IMR-90 (cell line): ENCODE measurements at regions not wholly inside any gene's neighbourhood (a gene's known extent, or its start where the extent isn't known, plus 50 kb on each side); places are given as distances from the start of the nearest gene placed in this dataset.

Experiments used
- ATAC-seq: fragments of 200-7000 bp; cut with Tn5 transposase; 2 replicates; pipeline ENCODE4 v1.9.1; 2020; ENCODE audit warnings: low read depth, mild to moderate bottlenecking, moderate library complexity
- BruUV-seq: library from RNA; stranded (reverse); fragments of 400-500 nt; replicated peaks from 2 replicates; lab custom pipeline; 2021; lab: Mats Ljungman, UMichigan
- CTCF ChIA-PET: fragments of 300-600 bp; formaldehyde crosslinking; extraction: SDS; loops from one replicate; lab custom pipeline; 2021; ENCODE audit warnings: antibody characterized with exemption; lab: Yijun Ruan, JAX
- POLR2A ChIA-PET: fragments of 300-600 bp; sonication (Branson Sonifier 250); formaldehyde crosslinking; loops from one replicate; lab custom pipeline; 2022; ENCODE audit warnings: antibody characterized with exemption; ENCODE audit not compliant: unreplicated experiment; lab: Charles Lee
- DNase-seq: peaks from one replicate; pipeline ENCODE4 v3.0.0; 2013
- H2AFZ ChIP-seq: replicated peaks from 2 replicates; pipeline ENCODE3; 2013; ENCODE audit warnings: low read length, mild to moderate bottlenecking; ENCODE audit not compliant: poor library complexity
- H2AK5ac ChIP-seq: 2 replicates; pipeline ENCODE4 v1.6.1; 2013; ENCODE audit warnings: low read depth, low read length, inconsistent platforms
- H2AK9ac ChIP-seq: replicated peaks from 2 replicates; pipeline ENCODE3; 2013; ENCODE audit warnings: mild to moderate bottlenecking, low read depth, low read length, moderate library complexity; ENCODE audit not compliant: poor library complexity
- H2BK120ac ChIP-seq: 2 replicates; pipeline ENCODE4 v1.6.1; 2013; ENCODE audit warnings: low read depth, low read length, inconsistent platforms
- H2BK15ac ChIP-seq: 3 replicates; pipeline ENCODE4 v1.6.1; 2013; ENCODE audit warnings: low read depth, low read length, inconsistent platforms
- H2BK20ac ChIP-seq: 2 replicates; pipeline ENCODE4 v1.6.1; 2013; ENCODE audit warnings: low read depth, mild to moderate bottlenecking, inconsistent platforms, low read length, moderate library complexity
- H2BK5ac ChIP-seq: 2 replicates; pipeline ENCODE4 v1.6.1; 2013; ENCODE audit warnings: mild to moderate bottlenecking, low read depth, low read length, inconsistent platforms; ENCODE audit not compliant: poor library complexity, severe bottlenecking
- H3K14ac ChIP-seq: replicated peaks from 2 replicates; pipeline ENCODE4 v1.6.1; 2013; ENCODE audit warnings: low read depth, low read length, inconsistent platforms
- H3K18ac ChIP-seq: 2 replicates; pipeline ENCODE4 v1.6.1; 2013; ENCODE audit warnings: low read depth, low read length, control low read depth
- H3K23ac ChIP-seq: 2 replicates; pipeline ENCODE4 v1.6.1; 2013; ENCODE audit warnings: low read depth, low read length, inconsistent platforms
- H3K27ac ChIP-seq: 2 replicates; pipeline ENCODE4 v1.5.1; 2013; ENCODE audit warnings: mild to moderate bottlenecking, control low read depth, low read length; ENCODE audit not compliant: insufficient read depth
- H3K27me3 ChIP-seq: 2 replicates; pipeline ENCODE4 v1.6.1; 2013; ENCODE audit warnings: low read length; ENCODE audit not compliant: control insufficient read depth, insufficient read depth
- H3K36me3 ChIP-seq: 2 replicates; pipeline ENCODE4 v1.6.1; 2013; ENCODE audit warnings: low read length, mixed read lengths; ENCODE audit not compliant: control insufficient read depth, insufficient read depth
- H3K4ac ChIP-seq: 2 replicates; pipeline ENCODE4 v1.6.1; 2013; ENCODE audit warnings: low read depth, low read length, inconsistent platforms
- H3K4me1 ChIP-seq: 2 replicates; pipeline ENCODE4 v1.6.1; 2013; ENCODE audit warnings: low read length, mixed read lengths; ENCODE audit not compliant: control insufficient read depth, insufficient read depth
- H3K4me2 ChIP-seq: 2 replicates; pipeline ENCODE4 v1.6.1; 2013; ENCODE audit warnings: low read depth, mild to moderate bottlenecking, control low read depth, low read length, moderate library complexity
- H3K4me3 ChIP-seq: 2 replicates; pipeline ENCODE4 v1.5.1; 2013; ENCODE audit warnings: low read depth, mild to moderate bottlenecking, control low read depth, low read length, moderate library complexity; ENCODE audit not compliant: insufficient read depth
- H3K56ac ChIP-seq: 2 replicates; pipeline ENCODE4 v1.6.1; 2013; ENCODE audit warnings: low read length, inconsistent platforms; ENCODE audit not compliant: insufficient read depth; ENCODE audit errors: extremely low read depth
- H3K79me1 ChIP-seq, 2 experiments: 2 replicates each; pipeline ENCODE4 v1.6.1; 2013; ENCODE audit warnings: low read length in 2 of 2, inconsistent platforms in 1 of 2, low read depth in 1 of 2
- H3K9ac ChIP-seq: 2 replicates; pipeline ENCODE4 v1.6.1; 2013; ENCODE audit warnings: low read depth, low read length, control low read depth
- H3K9me1 ChIP-seq: 2 replicates; pipeline ENCODE4 v1.6.1; 2013; ENCODE audit warnings: low read length, inconsistent platforms; ENCODE audit not compliant: insufficient read depth
- H3K9me3 ChIP-seq: 2 replicates; pipeline ENCODE4 v1.6.1; 2013; ENCODE audit warnings: low read length; ENCODE audit not compliant: control insufficient read depth, insufficient read depth
- H4K20me1 ChIP-seq: 2 replicates; pipeline ENCODE4 v1.6.1; 2013; ENCODE audit warnings: low read length, inconsistent platforms; ENCODE audit not compliant: insufficient read depth
- H4K5ac ChIP-seq: 2 replicates; pipeline ENCODE4 v1.6.1; 2013; ENCODE audit warnings: mild to moderate bottlenecking, low read depth, low read length, control low read depth
- H4K8ac ChIP-seq, 2 experiments: 2 replicates each; pipeline ENCODE4 v1.6.1; 2013; ENCODE audit warnings: low read depth in 2 of 2, low read length in 2 of 2, control low read depth in 1 of 2, inconsistent platforms in 1 of 2
- H4K91ac ChIP-seq: 2 replicates; pipeline ENCODE4 v1.6.1; 2013; ENCODE audit warnings: low read depth, low read length, inconsistent platforms; ENCODE audit not compliant: insufficient read depth
- BHLHE40 ChIP-seq: fragments of 150-350 bp; IDR thresholded peaks from 2 replicates; pipeline ENCODE4 v1.6.1; 2016; ENCODE audit warnings: mild to moderate bottlenecking, low read depth, low read length
- CEBPB ChIP-seq: IDR thresholded peaks from 2 replicates; pipeline ENCODE4 v1.6.1; 2012; ENCODE audit warnings: low read depth, low read length, improper control_type of control experiment
- CHD1 ChIP-seq: IDR thresholded peaks from 2 replicates; pipeline ENCODE4 v1.6.1; 2012; ENCODE audit warnings: low read depth, low read length, improper control_type of control experiment
- CTCF ChIP-seq: conservative IDR thresholded peaks from 2 replicates; pipeline ENCODE4 v1.5.1; 2012; ENCODE audit warnings: mild to moderate bottlenecking, low read depth, low read length, improper control_type of control experiment
- ELK1 ChIP-seq: fragments of 150-350 bp; IDR thresholded peaks from 2 replicates; pipeline ENCODE4 v1.6.1; 2016; ENCODE audit warnings: low read depth, mild to moderate bottlenecking, low read length, moderate library complexity, borderline replicate concordance
- FOS ChIP-seq: fragments of 150-350 bp; IDR thresholded peaks from 2 replicates; pipeline ENCODE4 v1.6.1; 2016; ENCODE audit warnings: low read depth, low read length
- MAFK ChIP-seq: IDR thresholded peaks from 2 replicates; pipeline ENCODE4 v1.6.1; 2012; ENCODE audit warnings: low read depth, low read length, improper control_type of control experiment
- MAZ ChIP-seq: IDR thresholded peaks from 2 replicates; pipeline ENCODE4 v1.6.1; 2012; ENCODE audit warnings: low read depth, mild to moderate bottlenecking, low read length, improper control_type of control experiment, moderate library complexity, borderline replicate concordance
- MXI1 ChIP-seq: IDR thresholded peaks from 2 replicates; pipeline ENCODE4 v1.6.1; 2012; ENCODE audit warnings: low read depth, mild to moderate bottlenecking, low read length, moderate library complexity, borderline replicate concordance
- NFE2L2 ChIP-seq: fragments of 150-350 bp; IDR thresholded peaks from 2 replicates; pipeline ENCODE4 v1.6.1; 2016; ENCODE audit warnings: low read depth, mild to moderate bottlenecking, low read length
- POLR2A ChIP-seq: IDR thresholded peaks from 2 replicates; pipeline ENCODE4 v1.6.1; 2012; ENCODE audit warnings: mild to moderate bottlenecking, low read depth, low read length
- RAD21 ChIP-seq: IDR thresholded peaks from 2 replicates; pipeline ENCODE4 v1.6.1; 2012; ENCODE audit warnings: low read length, improper control_type of control experiment
- RCOR1 ChIP-seq: IDR thresholded peaks from 2 replicates; pipeline ENCODE4 v1.6.1; 2012; ENCODE audit warnings: mild to moderate bottlenecking, low read length, improper control_type of control experiment; ENCODE audit not compliant: insufficient replicate concordance
- RFX5 ChIP-seq: IDR thresholded peaks from 2 replicates; pipeline ENCODE4 v1.8.0; 2012; ENCODE audit warnings: low read depth, mild to moderate bottlenecking, low read length, moderate library complexity
- SMC3 ChIP-seq: fragments of 150-350 bp; IDR thresholded peaks from 2 replicates; pipeline ENCODE4 v1.6.1; 2016; ENCODE audit warnings: low read depth, mild to moderate bottlenecking, antibody characterized with exemption, low read length, moderate library complexity
- WGBS, 2 experiments: methylation state at CpG; one replicate each; pipeline versions ENCODE4 v1.1.5 to v1.1.7; 2013; ENCODE audit warnings: missing lambda C conversion rate in 2 of 2; ENCODE audit not compliant: insufficient read length in 1 of 2; ENCODE audit errors: extremely low coverage in 2 of 2; 5-methylcytosine and 5-hydroxymethylcytosine counted together
- dilution Hi-C: fragments of 300-500 bp; cut with HindIII; formaldehyde crosslinking; loops from one replicate; pipeline ENCODE4 v1.14.3; 2018; ENCODE audit warnings: low sequenced_read_pairs; ENCODE audit not compliant: unreplicated experiment
- in situ Hi-C: fragments of 300-500 bp; cut with MboI; formaldehyde crosslinking; loops from 3 replicates; pipeline ENCODE4 v1.14.3; 2019; ENCODE audit warnings: low sequenced_read_pairs, inconsistent platforms, mixed read lengths
- intact Hi-C: fragments of 100-400 bp; cut with micrococcal nuclease; formaldehyde crosslinking; loops from 2 replicates; pipeline ENCODE4 v1.10.0; 2022
- TF ChIP-seq, protein P1 (sequence below): fragments of 150-350 bp; IDR thresholded peaks from 2 replicates; pipeline ENCODE4 v1.6.1; 2017; ENCODE audit warnings: mild to moderate bottlenecking, antibody characterized with exemption, low read length, low read depth

DNA sequence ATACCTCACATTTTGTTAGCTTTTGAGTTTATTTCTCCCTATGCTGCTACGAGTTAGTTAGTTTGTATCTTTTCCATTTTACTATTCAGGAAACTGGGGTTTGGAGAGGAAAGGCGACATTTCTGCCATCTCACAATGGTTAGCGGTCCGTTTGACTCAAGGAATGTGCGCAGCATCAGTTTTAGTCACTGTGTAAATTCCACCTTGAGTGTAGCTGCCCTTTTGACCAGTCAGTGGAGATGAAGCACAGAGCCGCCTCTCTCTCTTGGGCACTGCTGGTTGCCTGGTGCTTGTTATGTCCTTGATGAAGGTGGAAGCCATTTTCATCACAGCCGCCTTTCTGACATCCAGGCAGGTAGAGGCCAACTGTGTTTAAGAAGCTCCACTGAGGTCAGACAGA lies 185.5 kb downstream of the SCP2D1 start:
- Histone ChIP-seq H3K14ac (no peak overlapping the region), H2BK15ac (no peak overlapping the region), H3K4me3 (no peak overlapping the region), H2AK5ac (no peak overlapping the region), H2BK120ac (no peak overlapping the region), H3K23ac (no peak overlapping the region), H2AFZ (no peak overlapping the region), H3K4me2 (no peak overlapping the region), H3K4me1 (no peaks in the 10 kb centered on the region), H3K9me3 (peaks cover 15% of the 10 kb centered on the region; the same call in 1 of the 2 replicates), H4K8ac (no peak overlapping the region), H4K91ac (no peak overlapping the region), H2BK5ac (no peak overlapping the region), H4K5ac (no peak overlapping the region), H3K79me1 (no peaks in the 10 kb centered on the region), H3K27me3 (no peaks in the 10 kb centered on the region), H3K9ac (no peak overlapping the region), H3K18ac (no peak overlapping the region), H3K36me3 (no peaks in the 10 kb centered on the region), H2BK20ac (no peak overlapping the region), H3K27ac (no peak overlapping the region), H3K9me1 (no peaks in the 10 kb centered on the region), H3K4ac (no peak overlapping the region), H2AK9ac (no peak overlapping the region), H3K56ac (no peak overlapping the region), H4K20me1 (no peaks in the 10 kb centered on the region)
- dilution Hi-C loops = no loop called here
- intact Hi-C loops = no loop called here
- CTCF ChIA-PET = no interaction called here
- no peak for ATAC-seq
- no peak for DNase-seq
- POLR2A ChIA-PET = no interaction called here
- WGBS, 2 experiments = no CpG with 5 or more reads among the region's 7 CpGs
- no peak for TF ChIP-seq CHD1
- no peak for TF ChIP-seq POLR2A
- no peak for TF ChIP-seq MXI1
- no peak for TF ChIP-seq SMC3
- TF ChIP-seq FOS = no peak
- no peak for TF ChIP-seq RAD21
- TF ChIP-seq RFX5 = no peak
- TF ChIP-seq MAFK = no peak
- no peak for TF ChIP-seq BHLHE40
- no peak for TF ChIP-seq NFE2L2
- no peak for TF ChIP-seq ELK1
- TF ChIP-seq CEBPB = no peak
- TF ChIP-seq, protein P1, sequence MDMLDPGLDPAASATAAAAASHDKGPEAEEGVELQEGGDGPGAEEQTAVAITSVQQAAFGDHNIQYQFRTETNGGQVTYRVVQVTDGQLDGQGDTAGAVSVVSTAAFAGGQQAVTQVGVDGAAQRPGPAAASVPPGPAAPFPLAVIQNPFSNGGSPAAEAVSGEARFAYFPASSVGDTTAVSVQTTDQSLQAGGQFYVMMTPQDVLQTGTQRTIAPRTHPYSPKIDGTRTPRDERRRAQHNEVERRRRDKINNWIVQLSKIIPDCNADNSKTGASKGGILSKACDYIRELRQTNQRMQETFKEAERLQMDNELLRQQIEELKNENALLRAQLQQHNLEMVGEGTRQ = no peak
- TF ChIP-seq CTCF = no peak
- no peak for TF ChIP-seq MAZ
- no peak for TF ChIP-seq RCOR1
- BruUV-seq = no TSS peak
- in situ Hi-C loops = no loop called here
